Stromal cell of bone marrow (primary cell): ENCODE measurements at regions not wholly inside any gene's neighbourhood (a gene's known extent, or its start where the extent isn't known, plus 50 kb on each side); places are given as distances from the start of the nearest gene placed in this dataset.
"Not testable (repeated sequence)": the region's sequence is repeated elsewhere in the genome, so short reads cannot be mapped to it uniquely, and the experiment has no call there.

Experiments
- DNase-seq: peaks from one replicate; pipeline ENCODE4 v3.0.0-alpha.2; 2012; ENCODE audit warnings: low read depth

GRCh38 chr14:104304451-104305351, 166.3 kb downstream of the KIF26A start:
- DNase-seq: no peak

- DNase-seq: no peak
Observed at GRCh38 chr14:104305511-104306449, 167.4 kb downstream of the KIF26A start.

- DNase-seq: no peak
Observed at GRCh38 chr14:104306450-104307040, 168.2 kb downstream of the KIF26A start.

GRCh38 chr14:104307246-104307626, 168.8 kb downstream of the KIF26A start:
- DNase-seq: no peak

GRCh38 chr14:104307627-104308401, 169.4 kb downstream of the KIF26A start:
- no peak for DNase-seq

- not testable (repeated sequence) for DNase-seq
Observed at GRCh38 chr14:104308534-104308933, 170.1 kb downstream of the KIF26A start.

- no peak for DNase-seq
Observed at GRCh38 chr14:104309657-104310369, 171.4 kb downstream of the KIF26A start.

GRCh38 chr14:104311358-104311757, 173.0 kb downstream of the KIF26A start:
- no peak for DNase-seq

- no peak for DNase-seq
Observed at GRCh38 chr14:104313674-104314073, 175.3 kb downstream of the KIF26A start.

- DNase-seq: no peak
Observed at GRCh38 chr14:104314251-104314941, 176.0 kb downstream of the KIF26A start.

GRCh38 chr14:104315169-104315568, 176.8 kb downstream of the KIF26A start:
- DNase-seq: no peak

- DNase-seq: no peak
Observed at GRCh38 chr14:104315625-104316024, 177.2 kb downstream of the KIF26A start.

GRCh38 chr14:104316121-104316722, 177.8 kb downstream of the KIF26A start:
- no peak for DNase-seq

- DNase-seq: no peak
Observed at GRCh38 chr14:104316723-104317491, 178.5 kb downstream of the KIF26A start.

GRCh38 chr14:104317492-104317805, 179.1 kb downstream of the KIF26A start:
- DNase-seq: no peak

- DNase-seq: no peak
Observed at GRCh38 chr14:104317975-104318557, 179.7 kb downstream of the KIF26A start.

- no peak for DNase-seq
Observed at GRCh38 chr14:104318558-104319490, 180.4 kb downstream of the KIF26A start.
